Suppressor macrophage (primary cell): ENCODE measurements at regions not wholly inside any gene's neighbourhood (a gene's known extent, or its start where the extent isn't known, plus 50 kb on each side); places are given as distances from the start of the nearest gene placed in this dataset.

Experiments used
- DNase-seq, 4 experiments: peaks; one replicate each; pipeline ENCODE4 v3.0.0-alpha.2; 2020 to 2022

GRCh38 chr2:204237416-204237815, 300.9 kb downstream of the ICOS start:
- DNase-seq = no peak

GRCh38 chr2:204239411-204240165, 303.0 kb downstream of the ICOS start:
- no peak for DNase-seq

- no peak for DNase-seq
These were observed 304.3 kb upstream of the PARD3B start for GRCh38 chr2:204240961-204241360.

GRCh38 chr2:204249437-204249836, 295.8 kb upstream of the PARD3B start:
- DNase-seq = peak in 1 of 4 experiments; percentile 37

- DNase-seq = no peak
These were observed 294.6 kb upstream of the PARD3B start for GRCh38 chr2:204250692-204251091.

- no peak for DNase-seq
These were observed 293.9 kb upstream of the PARD3B start for GRCh38 chr2:204251158-204251997.

GRCh38 chr2:204251998-204252376, 293.3 kb upstream of the PARD3B start:
- no peak for DNase-seq

GRCh38 chr2:204255071-204255470, 290.2 kb upstream of the PARD3B start:
- DNase-seq = peak in 3 of 4 experiments; percentile 38 to 68 (median 60)

- DNase-seq = peak; percentile 71 to 94 (median 82)
These were observed 289.7 kb upstream of the PARD3B start for GRCh38 chr2:204255526-204255925.

GRCh38 chr2:204257781-204258180, 287.5 kb upstream of the PARD3B start:
- peak in 2 of 4 experiments; percentile 17 to 25 for DNase-seq

GRCh38 chr2:204258890-204259289, 286.4 kb upstream of the PARD3B start:
- no peak for DNase-seq

GRCh38 chr2:204260162-204260877, 285.0 kb upstream of the PARD3B start:
- peak; percentile 70 to 83 (median 77) for DNase-seq

- DNase-seq = no peak
These were observed 284.4 kb upstream of the PARD3B start for GRCh38 chr2:204260901-204261300.

GRCh38 chr2:204261846-204262245, 283.4 kb upstream of the PARD3B start:
- DNase-seq = no peak

- DNase-seq = no peak
These were observed 281.2 kb upstream of the PARD3B start for GRCh38 chr2:204264085-204264553.

- no peak for DNase-seq
These were observed 280.6 kb upstream of the PARD3B start for GRCh38 chr2:204264621-204265140.

- DNase-seq = no peak
These were observed 279.5 kb upstream of the PARD3B start for GRCh38 chr2:204265681-204266181.

GRCh38 chr2:204268458-204268857, 276.8 kb upstream of the PARD3B start:
- no peak for DNase-seq

- no peak for DNase-seq
These were observed 276.3 kb upstream of the PARD3B start for GRCh38 chr2:204268971-204269370.

- peak in 3 of 4 experiments; percentile 14 to 43 (median 32) for DNase-seq
These were observed 273.2 kb upstream of the PARD3B start for GRCh38 chr2:204272089-204272488.

- no peak for DNase-seq
These were observed 272.5 kb upstream of the PARD3B start for GRCh38 chr2:204272610-204273287.

- DNase-seq = no peak
These were observed 270.8 kb upstream of the PARD3B start for GRCh38 chr2:204274429-204274828.
